H1 (cell line): ENCODE measurements at regions not wholly inside any gene's neighbourhood (a gene's known extent, or its start where the extent isn't known, plus 50 kb on each side); places are given as distances from the start of the nearest gene placed in this dataset.

Experiments
- ASH2L ChIP-seq: fragments of 200-600, 300-600 bp; sonication (generic); IDR thresholded peaks from one replicate; pipeline ENCODE4 v1.7.1; 2017; ENCODE audit warnings: low read length
- CTCF ChIP-seq, 3 experiments: IDR thresholded peaks; 1 replicate in 2 of 3; 2 replicates in 1 of 3; pipeline versions ENCODE4 v1.5.1 to v1.6.1; 2011; ENCODE audit warnings: low read length in 3 of 3, mild to moderate bottlenecking in 3 of 3, inconsistent platforms in 2 of 3, low read depth in 1 of 3, moderate library complexity in 1 of 3; ENCODE audit not compliant: insufficient read depth in 1 of 3; ENCODE audit errors: control extremely low read depth in 1 of 3
- EP300 ChIP-seq, 2 experiments: IDR thresholded peaks; 1 replicate in 1 of 2; 2 replicates in 1 of 2; pipeline ENCODE4 v1.6.1; 2011 to 2012; ENCODE audit warnings: low read depth in 2 of 2, low read length in 2 of 2, mild to moderate bottlenecking in 2 of 2, borderline replicate concordance in 1 of 2, inconsistent platforms in 1 of 2, moderate library complexity in 1 of 2
- FOSL1 ChIP-seq: IDR thresholded peaks from 2 replicates; pipeline ENCODE4 v1.6.1; 2011; ENCODE audit warnings: mild to moderate bottlenecking, low read depth, low read length, moderate library complexity; ENCODE audit not compliant: insufficient read depth
- JUN ChIP-seq: IDR thresholded peaks from 2 replicates; pipeline ENCODE4 v1.6.1; 2011; ENCODE audit warnings: low read depth, mild to moderate bottlenecking, improper control_type of control experiment, low read length
- JUND ChIP-seq: IDR thresholded peaks from 2 replicates; pipeline ENCODE4 v1.6.1; 2011; ENCODE audit warnings: mild to moderate bottlenecking, improper control_type of control experiment, low read length
- MAX ChIP-seq: IDR thresholded peaks from 2 replicates; pipeline ENCODE4 v1.6.1; 2012; ENCODE audit warnings: inconsistent platforms
- POLR2AphosphoS5 ChIP-seq: IDR thresholded peaks from 2 replicates; pipeline ENCODE4 v1.6.1; 2011; ENCODE audit warnings: low read depth, low read length
- RBBP5 ChIP-seq: IDR thresholded peaks from 2 replicates; pipeline ENCODE4 v1.7.1; 2012; ENCODE audit warnings: low read depth, mild to moderate bottlenecking, inconsistent platforms, low read length, moderate library complexity, borderline replicate concordance
- RFX5 ChIP-seq: IDR thresholded peaks from 2 replicates; pipeline ENCODE4 v1.6.1; 2011; ENCODE audit warnings: low read depth, low read length, improper control_type of control experiment, borderline replicate concordance
- SIN3A ChIP-seq, 2 experiments: IDR thresholded peaks in 1 of 2; conservative IDR thresholded peaks in 1 of 2; 2 replicates each; pipeline ENCODE4 v1.6.1; 2011 to 2012; ENCODE audit warnings: low read length in 2 of 2, improper control_type of control experiment in 1 of 2, low read depth in 1 of 2, mild to moderate bottlenecking in 1 of 2
- TAF1 ChIP-seq: IDR thresholded peaks from 2 replicates; pipeline ENCODE4 v1.6.1; 2011; ENCODE audit warnings: mild to moderate bottlenecking, low read depth, low read length
- USF2 ChIP-seq: IDR thresholded peaks from 2 replicates; pipeline ENCODE4 v1.6.1; 2011; ENCODE audit warnings: low read length, improper control_type of control experiment

- TF ChIP-seq SIN3A (conservative IDR thresholded peaks at IDR 0.05 in 1 of 2, IDR thresholded peaks at IDR 0.05 in 1 of 2; ENCODE audit: low read depth in 1 of 2, low read length in 2 of 2) = no peak
- no peak for TF ChIP-seq JUN
- TF ChIP-seq RBBP5 = no peak
- TF ChIP-seq POLR2AphosphoS5 = no peak
- no peak for TF ChIP-seq CTCF (IDR thresholded peaks at IDR 0.05; ENCODE audit: control extremely low read depth in 1 of 3, insufficient read depth in 1 of 3, low read depth in 1 of 3, low read length in 3 of 3)
- no peak for TF ChIP-seq ASH2L
- TF ChIP-seq FOSL1 = no peak
- no peak for TF ChIP-seq EP300 (IDR thresholded peaks at IDR 0.05; ENCODE audit: borderline replicate concordance in 1 of 2, low read depth in 2 of 2, low read length in 2 of 2)
- no peak for TF ChIP-seq MAX
- TF ChIP-seq USF2 = no peak
- TF ChIP-seq RFX5 = no peak
- no peak for TF ChIP-seq JUND
- no peak for TF ChIP-seq TAF1
Observed at GRCh38 chr18:77822632-77823031, 573.0 kb downstream of the GALR1 start.
